GM10266 (cell line): ENCODE measurements at regions not wholly inside any gene's neighbourhood (a gene's known extent, or its start where the extent isn't known, plus 50 kb on each side); places are given as distances from the start of the nearest gene placed in this dataset.
"Not testable (repeated sequence)": the region's sequence is repeated elsewhere in the genome, so short reads cannot be mapped to it uniquely, and the experiment has no call there.

Experiments used
- DNase-seq: peaks from one replicate; pipeline ENCODE4 v3.0.0; 2012; ENCODE audit errors: extremely low spot score
- CTCF ChIP-seq: IDR thresholded peaks from 2 replicates; pipeline ENCODE4 v1.5.1; 2012; ENCODE audit warnings: mild to moderate bottlenecking, low read depth; ENCODE audit not compliant: control insufficient read depth, insufficient read depth; ENCODE audit errors: missing control alignments

- no peak for DNase-seq
- no peak for TF ChIP-seq CTCF
These were observed 1002.8 kb upstream of the NRXN1 start for GRCh38 chr2:52034706-52035105.

GRCh38 chr2:52022006-52022405, 990.1 kb upstream of the NRXN1 start:
- DNase-seq: no peak
- TF ChIP-seq CTCF: no peak

GRCh38 chr2:52017646-52018235, 985.8 kb upstream of the NRXN1 start:
- no peak for DNase-seq
- no peak for TF ChIP-seq CTCF

GRCh38 chr2:52006821-52007366, 975.0 kb upstream of the NRXN1 start:
- DNase-seq: not testable (repeated sequence)

GRCh38 chr2:52000151-52000855, 968.4 kb upstream of the NRXN1 start:
- no peak for DNase-seq
- no peak for TF ChIP-seq CTCF

GRCh38 chr2:51998890-51999289, 967.0 kb upstream of the NRXN1 start:
- no peak for TF ChIP-seq CTCF

GRCh38 chr2:51997571-51997970, 965.6 kb upstream of the NRXN1 start:
- no peak for TF ChIP-seq CTCF
- no peak for DNase-seq

More at GRCh38 chr2:51998890-51999289, 967.0 kb upstream of the NRXN1 start:
- no peak for DNase-seq

- no peak for TF ChIP-seq CTCF
- DNase-seq: no peak
These were observed 963.4 kb upstream of the NRXN1 start for GRCh38 chr2:51995293-51995692.
